Limb (tissue), 2 donors: ENCODE measurements at regions not wholly inside any gene's neighbourhood (a gene's known extent, or its start where the extent isn't known, plus 50 kb on each side); places are given as distances from the start of the nearest gene placed in this dataset.

ENCODE experiments used
- DNase-seq, 2 donors: peaks; one replicate each; pipeline ENCODE4 v3.0.0-alpha.2; 2016; ENCODE audit errors: extremely low spot score in 2 of 2

DNA sequence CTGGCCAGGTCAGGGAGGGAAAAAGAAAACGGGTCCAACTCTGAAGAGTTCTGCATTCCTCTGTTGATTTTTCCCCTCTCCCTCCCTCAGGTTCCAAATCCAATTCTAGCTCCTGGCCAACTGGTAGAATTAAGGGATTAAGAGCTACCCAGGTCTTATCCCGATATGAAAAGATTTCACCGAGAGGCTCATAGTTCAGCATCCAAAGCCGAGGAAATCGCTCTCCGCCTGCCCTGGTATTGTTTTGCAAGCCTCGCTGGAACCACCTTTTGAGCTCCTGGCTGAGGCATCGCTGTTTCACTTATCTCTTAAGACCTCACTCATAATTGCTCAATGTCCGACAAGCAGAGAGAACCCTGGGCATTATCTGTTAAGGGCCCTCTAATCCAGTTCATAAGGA, 180.4 kb downstream of the URI1 start:
- no peak for DNase-seq

DNA sequence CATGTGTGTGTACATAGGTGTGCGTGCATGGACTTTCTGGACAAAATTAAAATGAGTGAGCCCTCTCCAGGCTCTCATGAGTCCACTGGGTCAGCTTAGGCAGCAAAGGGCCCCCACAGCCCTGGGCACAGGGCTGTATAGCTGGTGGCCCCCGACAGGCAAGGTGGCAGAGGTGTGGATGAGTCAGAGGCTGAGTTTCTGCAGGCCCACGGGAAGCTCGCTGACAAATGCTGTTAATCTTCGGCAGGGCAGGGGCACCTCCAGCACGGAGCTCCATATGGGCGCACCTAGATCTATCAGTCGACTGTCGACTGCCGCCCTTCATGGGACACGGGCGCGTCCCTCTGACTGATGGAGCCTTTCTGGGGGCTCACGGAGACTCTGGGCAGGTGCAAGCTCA, 181.1 kb downstream of the URI1 start:
- no peak for DNase-seq

DNA sequence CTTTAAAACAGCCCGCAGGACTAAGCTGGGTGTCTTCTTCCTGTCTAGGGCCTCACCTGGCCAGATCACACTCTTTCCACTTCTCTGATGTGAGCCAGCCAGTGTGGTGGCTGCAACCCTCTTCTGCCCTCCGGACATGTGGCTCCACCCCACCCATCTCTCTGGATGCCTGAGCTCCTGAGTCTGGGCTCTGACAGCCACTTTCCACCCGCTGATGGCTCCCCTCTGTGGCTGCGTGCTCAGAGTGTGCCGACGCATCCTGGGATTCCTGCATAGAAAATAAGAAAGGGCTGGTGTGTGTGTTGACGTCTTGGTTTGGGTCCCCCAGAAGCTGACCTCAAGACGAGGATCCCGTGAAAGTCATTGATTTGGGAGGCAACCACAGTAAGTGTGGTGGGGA, 181.6 kb downstream of the URI1 start:
- DNase-seq: no peak

DNA sequence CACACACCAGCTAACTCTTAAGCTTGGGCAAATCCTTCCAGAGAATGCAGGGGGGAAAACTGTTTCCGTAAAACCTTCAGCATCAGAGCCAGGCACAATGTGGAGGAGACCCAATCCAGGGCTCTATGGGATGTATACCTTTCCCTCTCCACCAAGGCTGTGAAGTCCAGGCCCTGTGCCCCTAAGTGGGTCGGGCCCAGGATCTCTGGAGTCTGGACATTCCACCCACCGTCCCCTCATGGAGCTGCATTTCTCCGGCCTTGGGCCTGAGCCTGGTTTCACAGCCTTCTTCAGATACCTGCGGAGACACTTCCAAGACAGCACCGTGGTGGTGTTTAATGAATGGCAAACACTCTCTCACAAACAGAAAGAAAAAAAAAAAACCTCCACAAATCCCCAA, 186.2 kb downstream of the URI1 start:
- DNase-seq: no peak

DNA sequence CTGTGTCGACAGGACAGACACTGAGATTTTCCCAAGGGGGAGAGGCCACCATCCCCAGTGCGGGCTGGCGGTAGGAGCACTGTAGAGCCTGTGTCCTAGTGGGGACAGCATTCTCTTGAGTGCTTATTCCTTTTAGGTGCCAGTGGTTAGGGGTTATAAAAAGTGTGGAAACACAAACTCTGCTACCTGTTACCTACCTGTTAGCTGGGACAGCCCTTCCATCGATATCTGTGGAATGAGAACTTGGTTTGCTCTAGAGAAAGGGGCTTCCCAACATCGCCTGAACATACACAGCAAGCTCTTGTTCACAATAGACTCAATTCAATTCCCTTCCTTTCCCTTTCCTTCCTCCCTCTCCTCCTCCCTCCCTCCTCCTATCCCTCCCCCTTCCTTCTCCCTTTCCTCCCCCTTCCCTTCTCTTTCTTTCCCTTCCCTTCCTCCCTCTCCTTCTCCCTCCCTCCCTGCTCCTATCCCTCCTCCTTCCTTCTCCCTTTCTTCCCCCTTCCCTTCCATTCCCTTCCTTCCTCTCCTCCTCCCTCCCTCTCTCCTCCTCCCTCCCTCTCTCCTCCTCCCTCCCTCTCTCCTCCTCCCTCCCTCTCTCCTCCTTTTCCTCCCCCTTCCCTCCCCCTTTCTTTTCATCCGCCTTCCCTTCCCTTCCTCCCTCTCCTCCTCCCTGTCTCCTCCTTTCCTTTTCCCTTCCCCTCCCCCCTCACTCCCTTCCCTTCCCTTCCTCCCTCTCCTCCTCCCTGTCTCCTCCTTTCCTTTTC, 188.5 kb downstream of the URI1 start:
- DNase-seq: no peak

DNA sequence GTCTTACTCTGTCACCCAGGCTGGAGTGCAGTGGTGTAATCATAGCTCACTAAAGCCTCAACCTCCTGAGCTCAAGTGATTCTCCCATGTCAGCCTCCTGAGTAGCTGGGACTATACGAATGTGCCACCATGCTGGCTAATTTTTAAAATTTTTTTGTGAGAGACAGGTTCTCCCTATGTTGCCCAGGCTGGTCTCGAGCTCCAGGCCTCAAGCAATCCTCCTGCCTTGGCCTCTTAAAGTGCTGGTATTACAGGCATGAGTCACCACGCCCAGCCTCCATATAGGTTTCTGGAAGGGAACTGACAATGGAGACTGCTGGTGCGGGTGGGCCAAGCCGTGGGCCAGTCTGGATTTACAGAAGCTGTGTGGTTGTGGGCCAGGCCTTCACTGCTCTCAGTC, 189.2 kb downstream of the URI1 start:
- DNase-seq: no peak

DNA sequence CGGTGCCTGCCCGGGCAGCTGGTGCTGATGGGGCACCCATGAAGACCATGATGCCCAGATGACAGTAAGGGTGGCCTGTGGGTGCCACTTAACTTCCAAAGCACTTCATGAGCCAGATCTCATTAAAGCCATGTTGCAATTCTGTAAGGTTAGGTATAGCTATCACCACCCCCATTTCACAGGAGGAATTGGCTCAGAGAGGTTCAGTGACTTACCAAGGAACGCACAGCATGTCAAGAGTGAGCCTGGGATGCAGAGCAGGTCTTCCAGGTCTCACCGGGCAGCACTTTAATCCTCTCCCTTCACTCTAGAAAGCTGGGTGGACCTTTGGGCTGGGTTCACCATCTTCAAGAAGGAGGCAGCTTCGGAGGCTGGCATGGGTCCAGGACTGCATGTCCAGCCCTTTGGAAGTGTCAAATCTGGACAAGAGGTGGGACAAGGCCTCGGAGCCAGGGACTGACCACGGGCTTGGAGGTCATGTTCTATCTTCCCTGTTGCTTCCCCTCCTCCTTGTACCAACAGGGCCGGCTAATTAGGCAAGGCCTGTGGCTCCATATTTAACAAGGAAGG, 189.8 kb downstream of the URI1 start:
- DNase-seq: no peak

DNA sequence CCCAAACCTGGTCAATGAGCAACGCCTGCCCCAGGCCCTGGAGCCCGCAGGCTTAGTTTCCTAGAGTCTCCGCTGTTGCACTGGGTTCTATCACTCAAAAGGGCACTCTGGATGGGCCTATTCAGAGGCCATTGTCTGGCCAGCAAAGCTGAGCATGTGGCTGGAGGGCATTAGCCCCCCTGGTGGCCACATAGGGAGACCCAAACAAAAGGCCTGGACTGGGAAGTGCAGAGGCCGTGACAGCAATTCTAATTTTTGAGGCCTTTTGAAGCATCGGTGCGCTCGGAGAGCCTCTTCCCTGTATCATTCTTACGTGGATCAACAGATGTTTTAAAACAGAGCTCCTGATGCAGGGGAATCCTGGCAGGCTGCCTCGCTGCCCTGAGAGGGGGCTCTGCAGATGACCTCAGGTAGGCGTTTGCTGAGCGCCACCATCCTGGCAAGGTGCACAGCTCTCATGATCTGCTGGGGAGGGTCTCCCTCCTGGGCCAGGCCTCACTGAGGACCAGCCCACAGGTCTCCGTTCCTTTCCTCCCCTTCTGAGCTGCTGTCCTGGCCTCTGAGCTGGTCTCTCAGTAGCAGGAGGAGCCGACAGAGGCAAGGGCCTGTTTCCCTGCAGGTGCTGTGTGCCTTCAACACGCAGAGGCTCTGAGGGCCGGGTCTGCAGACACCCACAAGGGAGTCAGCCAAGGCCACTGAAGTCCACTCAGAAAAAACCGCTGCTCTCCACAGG, 190.5 kb downstream of the URI1 start:
- no peak for DNase-seq

DNA sequence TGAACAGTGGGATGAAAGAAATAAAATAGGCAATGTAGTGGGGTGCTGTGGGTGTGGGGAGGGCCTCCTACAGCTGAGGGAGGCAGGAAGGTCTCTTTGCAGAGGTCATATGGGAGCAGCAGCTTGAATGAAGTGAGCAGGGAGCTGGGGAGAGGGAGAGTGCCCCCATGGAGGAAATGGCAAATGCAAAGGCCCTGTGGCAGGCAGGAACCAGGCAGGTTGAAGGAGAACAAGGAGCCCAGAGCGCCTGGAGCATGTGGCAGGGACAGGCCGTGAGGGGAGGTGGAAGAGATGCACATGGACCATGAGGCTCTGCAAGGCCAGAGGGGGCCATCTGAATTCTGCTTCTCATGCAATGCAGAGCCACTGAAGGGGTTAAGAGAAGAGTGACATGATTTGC, 191.8 kb downstream of the URI1 start:
- no peak for DNase-seq

DNA sequence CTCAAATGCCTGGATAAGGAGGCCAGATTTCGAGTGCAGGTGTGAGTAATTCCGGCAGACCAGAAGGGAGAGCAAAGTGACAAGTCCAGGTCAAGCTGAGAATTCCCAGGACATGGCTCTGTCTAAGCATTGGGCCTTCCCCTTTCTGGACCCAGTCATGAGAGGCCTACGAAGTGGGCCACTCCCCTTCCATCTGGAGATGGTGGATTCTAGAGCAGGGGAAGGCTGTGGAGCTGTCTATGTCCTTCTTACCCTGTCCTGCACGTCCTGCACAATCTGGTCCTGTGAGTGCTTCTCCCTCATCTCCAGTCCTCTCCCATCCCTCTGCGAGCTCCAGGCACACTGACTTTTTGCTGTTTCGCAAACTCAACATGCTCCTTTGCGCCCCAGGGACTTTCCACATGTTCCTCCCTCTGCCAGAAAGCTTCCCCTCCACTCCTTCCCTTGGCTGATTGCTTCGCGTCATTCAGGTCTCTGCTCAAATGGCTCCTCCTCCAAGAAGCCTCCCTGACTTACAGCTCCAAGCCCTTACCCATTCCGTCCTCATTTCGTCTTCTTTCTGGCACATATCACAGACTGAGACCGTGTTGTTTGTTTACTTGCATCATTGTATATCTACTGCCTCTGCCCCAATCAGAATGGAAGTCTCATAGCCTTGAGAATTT, 193.2 kb downstream of the URI1 start:
- DNase-seq: no peak

DNA sequence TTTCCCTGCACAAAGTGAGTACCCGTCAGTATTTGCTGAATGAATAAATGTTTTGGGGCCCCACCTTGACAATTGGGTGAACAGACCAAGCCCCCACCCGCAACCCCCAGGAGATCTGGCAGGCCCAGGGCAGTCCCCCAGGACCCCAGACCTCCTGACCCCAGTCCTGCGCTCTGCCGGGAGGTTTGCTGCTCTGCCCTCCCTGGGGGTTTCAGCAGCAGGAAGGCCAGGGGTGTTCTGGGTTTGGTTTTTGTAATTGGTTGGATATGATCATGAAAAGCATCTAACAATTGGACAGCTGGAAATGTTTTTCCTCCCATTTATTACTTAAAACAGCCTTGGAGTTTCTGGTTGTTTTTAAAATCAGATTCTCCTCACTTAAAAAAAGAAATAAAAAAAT, 193.8 kb downstream of the URI1 start:
- DNase-seq: no peak

DNA sequence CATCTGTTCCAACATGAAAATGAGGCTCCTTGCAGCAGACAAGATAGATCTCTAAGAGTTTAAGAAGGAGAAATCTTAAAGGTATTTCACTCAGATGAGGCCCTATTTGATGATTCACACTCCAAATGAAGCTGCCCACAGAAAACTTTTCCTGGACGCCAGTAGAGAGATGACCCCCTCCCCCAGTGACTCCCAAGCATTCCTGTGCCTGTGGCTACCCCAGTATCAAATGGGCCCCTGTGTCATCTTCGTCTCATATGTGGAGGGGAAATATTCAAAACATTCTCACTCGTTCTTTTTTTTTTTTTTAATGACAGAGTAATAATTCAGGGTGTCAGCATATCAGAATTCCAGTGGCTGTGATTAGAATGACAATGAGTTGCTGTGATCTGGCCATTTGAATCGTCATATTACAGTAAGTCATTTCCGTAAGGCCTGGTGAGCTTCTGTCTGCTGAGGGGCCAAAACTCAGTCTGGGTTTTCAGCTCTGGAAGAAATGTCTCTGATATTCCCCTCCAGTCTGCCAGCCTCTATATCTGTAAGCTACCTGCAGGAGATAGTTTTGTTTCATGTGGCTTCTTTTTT, 194.7 kb downstream of the URI1 start:
- no peak for DNase-seq

DNA sequence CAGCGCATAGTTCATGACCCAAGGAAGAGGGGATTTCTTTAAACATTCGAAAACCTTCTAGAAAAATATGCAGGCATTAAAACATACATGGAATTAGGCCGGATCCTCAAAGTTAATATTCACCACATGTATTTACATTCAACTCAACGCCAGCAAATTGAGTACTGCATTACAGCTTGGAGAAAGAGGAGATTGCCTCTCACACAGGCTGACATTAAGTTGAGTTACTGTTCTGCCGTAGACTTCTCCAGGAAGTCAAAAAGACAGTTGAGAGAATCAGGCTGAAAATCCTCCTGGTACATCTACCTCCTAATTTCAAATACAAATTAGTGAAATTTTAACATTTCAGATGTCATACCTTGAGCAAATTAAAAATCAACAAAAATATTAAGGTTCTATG, 195.7 kb downstream of the URI1 start:
- DNase-seq: no peak

DNA sequence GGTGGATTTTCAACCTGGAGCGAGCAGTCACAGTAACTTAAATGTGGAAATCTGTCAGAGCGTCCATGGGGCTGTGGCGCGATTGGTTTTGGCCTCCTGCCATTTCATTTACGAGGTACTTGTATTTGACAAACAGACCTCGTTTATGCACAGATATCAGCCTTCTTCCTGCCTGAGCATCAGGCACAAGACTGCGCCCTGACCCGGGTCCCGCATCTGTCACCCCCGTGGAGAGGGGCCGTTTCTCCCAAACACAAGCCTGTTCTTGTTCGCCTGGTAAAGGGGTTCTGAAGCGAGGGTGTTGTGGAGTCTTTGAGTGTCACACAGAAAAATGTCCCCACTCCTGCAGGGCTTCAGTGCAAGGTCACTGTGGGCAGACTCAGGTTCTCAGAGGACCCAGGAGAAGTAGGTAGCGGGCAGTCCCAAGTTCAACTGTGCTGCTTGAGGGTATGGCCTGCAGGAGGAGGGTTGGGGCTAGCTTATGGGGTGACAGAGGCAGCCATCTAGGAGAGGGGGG, 202.3 kb downstream of the URI1 start:
- no peak for DNase-seq

DNA sequence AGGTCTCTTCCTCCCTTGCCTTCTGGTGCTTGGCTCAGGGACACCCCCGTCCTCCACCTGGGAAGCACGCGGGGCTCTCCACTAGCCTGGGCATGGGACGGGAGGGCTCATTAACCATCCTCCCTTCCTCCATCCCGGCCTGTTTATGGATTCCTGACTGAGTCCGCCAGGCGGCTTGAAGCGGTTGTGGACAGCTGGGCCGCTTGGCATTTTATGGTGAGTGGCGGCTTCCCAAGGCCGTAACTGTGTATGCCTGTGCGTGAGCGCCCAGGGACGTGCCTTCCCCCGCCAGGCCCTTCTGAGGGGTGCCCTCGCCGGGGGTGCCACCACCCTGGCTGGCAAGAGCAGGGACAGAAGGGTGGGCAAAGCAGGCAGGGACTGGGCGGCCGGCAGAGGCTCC, 202.8 kb downstream of the URI1 start:
- DNase-seq: no peak

DNA sequence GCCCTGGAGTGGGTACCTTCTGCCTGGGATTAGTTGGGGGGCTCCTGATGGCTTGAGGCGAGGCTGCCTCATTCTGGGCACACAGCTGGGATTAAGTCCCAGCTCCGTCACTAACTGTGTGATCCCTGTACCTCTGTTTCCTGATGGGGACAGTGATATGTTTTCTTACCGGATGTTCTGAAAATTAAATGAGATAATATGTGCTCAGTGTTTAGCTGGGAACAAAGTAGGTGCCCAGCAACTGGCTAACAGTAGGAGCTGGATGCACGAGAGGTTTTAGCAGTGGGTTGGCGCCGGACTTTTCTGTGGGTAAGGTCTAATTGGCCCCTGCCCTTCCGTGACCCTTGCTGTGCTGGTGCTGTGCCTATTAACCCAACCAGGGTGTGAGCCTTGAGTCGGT, 203.4 kb downstream of the URI1 start:
- DNase-seq: no peak

DNA sequence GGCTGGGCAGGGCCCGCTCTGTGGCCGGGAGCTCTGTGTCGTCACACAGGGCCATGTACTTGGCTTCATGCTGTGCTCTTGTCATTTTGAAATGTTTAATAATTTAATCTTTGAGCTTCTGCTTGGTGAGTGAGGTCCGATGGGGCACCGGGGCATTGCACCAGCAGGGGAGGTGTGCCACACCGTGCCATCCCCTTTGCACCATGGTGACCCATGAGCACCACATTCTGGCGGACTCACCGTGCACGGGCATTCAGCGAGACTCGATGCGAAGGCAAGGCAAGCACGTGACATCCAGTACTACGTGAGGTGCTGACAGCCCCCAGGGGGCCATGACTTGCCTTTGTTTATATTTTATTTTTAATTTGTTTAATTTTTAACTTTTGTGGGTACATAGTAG, 204.3 kb downstream of the URI1 start:
- no peak for DNase-seq

DNA sequence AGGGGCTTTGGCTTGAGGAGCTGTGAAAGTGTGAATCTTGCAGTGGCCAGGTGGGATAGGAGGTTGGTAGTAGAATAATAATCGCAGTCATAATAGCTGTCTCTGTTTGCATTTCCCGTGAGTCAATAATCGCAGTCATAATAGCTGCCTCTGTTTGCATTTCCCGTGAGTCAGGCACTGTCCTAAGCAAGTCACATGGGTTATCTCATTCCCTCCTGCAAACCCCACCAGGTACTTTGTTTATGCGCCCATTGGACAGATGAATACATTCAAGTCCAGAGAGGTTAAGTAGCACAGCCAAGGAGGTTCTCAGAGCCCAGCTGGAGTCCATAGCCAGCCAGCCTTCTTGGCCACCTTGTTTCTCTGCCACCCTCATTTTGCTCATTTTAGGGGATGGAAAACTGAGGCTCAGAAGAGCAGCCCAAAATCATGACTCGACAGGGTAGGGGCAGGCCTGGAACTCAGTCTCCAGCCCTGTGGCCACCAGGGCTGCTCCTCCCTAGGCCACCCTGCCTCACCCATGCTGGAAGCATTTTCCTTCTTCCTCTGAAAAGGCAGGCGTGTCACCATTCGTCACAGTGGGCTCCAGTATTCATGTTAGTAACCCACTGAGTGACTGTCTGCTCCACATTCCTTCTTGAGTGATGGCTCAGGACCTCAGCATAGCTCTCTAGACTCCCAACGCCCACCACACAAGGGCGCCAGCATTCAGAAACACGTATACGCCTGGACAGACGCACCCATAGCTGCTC, 206.2 kb downstream of the URI1 start:
- no peak for DNase-seq

DNA sequence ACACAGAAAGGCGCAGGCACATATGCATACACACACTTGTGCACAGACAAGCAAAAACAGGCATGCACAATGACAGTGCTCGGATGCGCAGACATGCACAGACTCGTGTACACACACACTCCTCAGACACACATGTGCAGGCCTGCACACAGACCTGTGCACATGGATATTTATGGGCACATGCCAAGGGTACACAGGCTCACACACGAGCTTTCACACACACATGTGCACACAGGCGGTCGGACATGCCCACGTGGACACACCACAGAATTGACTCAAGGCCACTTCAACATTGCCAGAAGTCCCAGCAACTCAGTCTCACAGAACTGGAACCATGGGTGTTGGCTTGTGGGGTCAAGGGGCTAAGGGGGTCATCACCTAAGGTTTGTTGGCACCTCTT, 206.8 kb downstream of the URI1 start:
- DNase-seq: no peak

DNA sequence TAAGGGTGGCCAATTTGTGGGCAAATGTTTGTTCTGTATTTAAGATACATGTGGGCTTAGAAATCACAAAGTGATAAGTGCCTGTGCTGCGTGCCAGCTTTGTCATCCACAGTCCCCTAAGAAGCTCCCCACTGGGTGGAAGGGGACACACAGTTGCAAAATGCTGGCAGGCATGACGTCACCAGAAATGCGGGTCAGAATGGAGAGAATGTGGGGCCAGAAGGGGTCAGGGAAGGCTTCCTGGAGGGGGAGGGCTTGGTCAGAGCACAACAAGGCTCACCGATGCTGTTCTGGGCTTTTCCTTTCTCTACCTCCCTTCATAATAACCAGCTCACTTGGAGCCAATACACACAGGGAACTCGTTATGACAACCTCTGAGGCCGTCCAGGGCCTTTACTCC, 207.3 kb downstream of the URI1 start:
- no peak for DNase-seq

DNA sequence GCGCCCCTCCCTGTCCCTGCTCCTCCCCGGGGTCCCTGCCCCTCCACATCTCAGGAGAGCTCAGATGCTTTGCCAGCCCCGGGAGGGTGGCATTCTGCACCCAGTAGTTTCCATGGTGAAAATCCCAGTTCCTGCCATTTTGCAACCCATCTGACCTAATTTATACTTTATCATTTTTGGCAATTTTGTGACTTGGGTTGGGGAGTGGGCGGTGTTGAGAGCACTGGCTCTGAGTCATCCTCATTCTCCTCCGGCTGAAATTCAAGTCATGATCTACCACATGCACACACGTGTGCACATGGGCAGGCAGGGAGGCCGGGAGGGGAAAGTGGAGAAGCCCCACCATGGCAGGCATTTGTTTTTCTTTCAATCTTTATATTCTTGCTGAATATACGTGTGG, 208.6 kb downstream of the URI1 start:
- DNase-seq: no peak
